Esophagus (tissue), 2 donors: ENCODE measurements at regions not wholly inside any gene's neighbourhood (a gene's known extent, or its start where the extent isn't known, plus 50 kb on each side); places are given as distances from the start of the nearest gene placed in this dataset.

ENCODE experiments used
- H3K27ac ChIP-seq, 2 donors: one replicate each; pipeline ENCODE4 v1.5.1; 2013; ENCODE audit warnings: low read depth in 2 of 2, mild to moderate bottlenecking in 2 of 2, inconsistent platforms in 1 of 2, low read length in 1 of 2, moderate library complexity in 1 of 2
- H3K27me3 ChIP-seq, 2 donors: one replicate each; pipeline ENCODE4 v1.6.1; 2013; ENCODE audit warnings: low read length in 2 of 2, control low read depth in 1 of 2, mild to moderate bottlenecking in 1 of 2; ENCODE audit not compliant: insufficient read depth in 2 of 2, control insufficient read depth in 1 of 2
- H3K36me3 ChIP-seq, 2 donors: one replicate each; pipeline ENCODE4 v1.6.1; 2013; ENCODE audit warnings: low read length in 1 of 2; ENCODE audit not compliant: control insufficient read depth in 2 of 2, insufficient read depth in 2 of 2
- H3K4me1 ChIP-seq, 2 donors: one replicate each; pipeline ENCODE4 v1.6.1; 2013; ENCODE audit warnings: low read length in 1 of 2; ENCODE audit not compliant: control insufficient read depth in 2 of 2, insufficient read depth in 2 of 2
- H3K4me3 ChIP-seq, 2 donors: one replicate each; pipeline ENCODE4 v1.5.1; 2013; ENCODE audit warnings: low read length in 2 of 2, mild to moderate bottlenecking in 2 of 2, low read depth in 1 of 2, moderate library complexity in 1 of 2
- H3K9me3 ChIP-seq, 2 donors: one replicate each; pipeline ENCODE4 v1.6.1; 2013; ENCODE audit warnings: mild to moderate bottlenecking in 2 of 2, low read depth in 1 of 2, low read length in 1 of 2, moderate library complexity in 1 of 2; ENCODE audit not compliant: control insufficient read depth in 2 of 2, insufficient read depth in 1 of 2
- WGBS, 2 donors: extraction: QIAGEN DNeasy Blood & Tissue Kit; methylation state at CpG; one replicate each; pipeline ENCODE4 v1.1.7; 2013; 5-methylcytosine and 5-hydroxymethylcytosine counted together
- donor health status: healthy with polysubstance abuse.
- donor health status: Bipolar disorder and iron deficiency.

- no peak overlapping the region for H3K4me3 ChIP-seq
- no peaks in the 10 kb centered on the region for H3K27me3 ChIP-seq
- peaks cover 0 to 2% of the 10 kb centered on the region in 2 donors for H3K4me1 ChIP-seq
- no peaks in the 10 kb centered on the region for H3K9me3 ChIP-seq
- no peak overlapping the region for H3K27ac ChIP-seq
- WGBS, 2 donors, result 73 to 80% methylated on average over 6 of the region's 6 CpGs
- no peaks in the 10 kb centered on the region for H3K36me3 ChIP-seq
These were observed 191.7 kb upstream of the HAAO start for GRCh38 chr2:42984081-42984480.

GRCh38 chr2:42980764-42981416, 188.5 kb upstream of the HAAO start:
- 86 to 90% methylated on average over 9 of the region's 9 CpGs for WGBS, 2 donors
- H3K4me1 ChIP-seq, result peaks cover 0 to 2% of the 10 kb centered on the region in 2 donors
- no peaks in the 10 kb centered on the region for H3K36me3 ChIP-seq
- no peak overlapping the region for H3K27ac ChIP-seq
- no peaks in the 10 kb centered on the region for H3K27me3 ChIP-seq
- no peaks in the 10 kb centered on the region for H3K9me3 ChIP-seq
- no peak overlapping the region for H3K4me3 ChIP-seq

- Histone ChIP-seq H3K4me3 (no peak overlapping the region), H3K9me3 (no peaks in the 10 kb centered on the region), H3K36me3 (no peaks in the 10 kb centered on the region), H3K27me3 (no peaks in the 10 kb centered on the region), H3K4me1 (peaks cover 0 to 7% of the 10 kb centered on the region in 2 donors), H3K27ac (no peak overlapping the region)
- WGBS, 2 donors, result 86 to 91% methylated on average over 16 of the region's 16 CpGs
These were observed 187.7 kb upstream of the HAAO start for GRCh38 chr2:42979870-42980763.

DNA sequence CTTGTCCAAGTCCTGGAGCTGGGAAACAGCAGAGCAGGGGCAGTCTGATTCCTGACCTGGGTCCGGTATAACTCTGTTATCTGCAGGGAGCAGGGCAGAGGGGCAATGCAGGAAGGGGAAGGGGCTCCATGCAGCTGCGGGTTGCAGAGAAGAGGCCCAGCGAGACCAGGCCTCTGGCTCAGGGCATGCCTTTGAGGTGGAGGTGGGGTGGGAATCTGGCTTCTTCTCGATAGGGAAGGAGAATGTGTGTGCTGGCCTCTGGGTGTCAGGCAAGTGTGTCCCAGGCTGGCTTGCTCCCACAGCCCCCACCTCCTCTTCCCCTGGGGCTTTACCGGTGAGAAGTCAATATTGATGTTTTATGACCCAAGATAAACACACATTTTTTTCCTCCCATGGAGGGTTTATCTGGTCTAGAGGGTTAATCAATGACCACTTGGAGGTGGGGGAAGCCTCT, 187.1 kb upstream of the HAAO start:
- 52 to 80% methylated on average over 5 of the region's 5 CpGs for WGBS, 2 donors
- no peaks in the 10 kb centered on the region for H3K27me3 ChIP-seq
- H3K4me1 ChIP-seq, result peaks cover 0 to 11% of the 10 kb centered on the region in 2 donors
- no peaks in the 10 kb centered on the region for H3K36me3 ChIP-seq
- no peaks in the 10 kb centered on the region for H3K9me3 ChIP-seq
- H3K27ac ChIP-seq, result no peak overlapping the region
- H3K4me3 ChIP-seq, result no peak overlapping the region

- WGBS, 2 donors, result 78 to 88% methylated on average over 7 of the region's 7 CpGs
- peaks cover 0 to 11% of the 10 kb centered on the region in 2 donors for H3K4me1 ChIP-seq
- no peaks in the 10 kb centered on the region for H3K36me3 ChIP-seq
- no peaks in the 10 kb centered on the region for H3K27me3 ChIP-seq
- no peaks in the 10 kb centered on the region for H3K9me3 ChIP-seq
- H3K4me3 ChIP-seq, result no peak overlapping the region
- H3K27ac ChIP-seq, result no peak overlapping the region
These were observed 186.6 kb upstream of the HAAO start for GRCh38 chr2:42978887-42979415.

GRCh38 chr2:42978175-42978886, 185.9 kb upstream of the HAAO start:
- Histone ChIP-seq H3K9me3 (no peaks in the 10 kb centered on the region), H3K27me3 (no peaks in the 10 kb centered on the region), H3K27ac (no peak overlapping the region), H3K36me3 (no peaks in the 10 kb centered on the region), H3K4me3 (no peak overlapping the region), H3K4me1 (peaks cover 0 to 11% of the 10 kb centered on the region in 2 donors)
- 93 to 96% methylated on average over 5 of the region's 5 CpGs for WGBS, 2 donors

DNA sequence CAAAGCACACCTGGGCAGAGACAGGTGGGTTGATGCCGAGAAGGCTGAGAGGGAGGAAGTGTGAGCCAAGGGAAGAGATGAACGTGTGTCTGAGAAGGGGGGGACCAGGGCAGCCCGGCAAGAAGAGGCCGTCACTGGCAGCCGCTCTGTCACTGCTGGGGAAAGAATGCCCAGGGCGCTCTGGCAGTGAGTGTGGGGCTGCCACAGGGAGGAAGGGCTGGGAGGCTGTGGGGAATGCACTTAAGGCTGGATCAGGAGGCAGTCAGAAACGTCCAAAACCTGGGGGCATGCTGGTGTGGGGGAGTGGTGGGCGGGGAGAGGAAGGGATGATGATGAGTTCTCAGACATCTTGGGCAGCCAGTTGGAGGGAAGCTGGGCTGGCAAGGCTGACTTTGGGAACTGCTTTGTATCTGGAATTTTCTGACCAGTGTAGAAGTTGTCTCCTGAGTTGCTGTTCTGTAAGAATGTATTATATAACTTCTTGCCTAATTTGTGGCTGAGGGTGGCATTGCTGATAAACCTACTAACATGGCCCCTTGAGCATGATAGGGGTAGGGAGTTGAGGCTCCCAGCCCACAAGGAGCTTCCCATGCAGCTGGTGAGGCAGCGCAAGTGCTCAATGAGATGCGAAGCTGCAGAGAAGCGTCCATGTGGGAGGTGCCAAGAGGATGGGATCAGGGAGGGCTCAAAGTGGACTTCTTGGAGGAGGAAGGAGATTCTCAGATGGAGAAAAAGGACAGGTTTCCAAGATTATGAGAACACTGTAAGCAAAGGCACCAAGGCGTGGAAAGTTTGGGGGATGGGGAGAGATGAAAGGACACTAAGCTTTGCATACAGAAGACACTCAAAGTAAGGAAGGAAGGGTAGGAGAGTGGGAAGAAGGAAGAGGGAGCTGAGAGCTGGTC, 185.1 kb upstream of the HAAO start:
- 66 to 70% methylated on average over 12 of the region's 12 CpGs for WGBS, 2 donors
- Histone ChIP-seq H3K27me3 (no peaks in the 10 kb centered on the region), H3K27ac (no peak overlapping the region), H3K4me1 (peaks cover 0 to 13% of the 10 kb centered on the region in 2 donors), H3K9me3 (no peaks in the 10 kb centered on the region), H3K36me3 (no peaks in the 10 kb centered on the region), H3K4me3 (no peak overlapping the region)

DNA sequence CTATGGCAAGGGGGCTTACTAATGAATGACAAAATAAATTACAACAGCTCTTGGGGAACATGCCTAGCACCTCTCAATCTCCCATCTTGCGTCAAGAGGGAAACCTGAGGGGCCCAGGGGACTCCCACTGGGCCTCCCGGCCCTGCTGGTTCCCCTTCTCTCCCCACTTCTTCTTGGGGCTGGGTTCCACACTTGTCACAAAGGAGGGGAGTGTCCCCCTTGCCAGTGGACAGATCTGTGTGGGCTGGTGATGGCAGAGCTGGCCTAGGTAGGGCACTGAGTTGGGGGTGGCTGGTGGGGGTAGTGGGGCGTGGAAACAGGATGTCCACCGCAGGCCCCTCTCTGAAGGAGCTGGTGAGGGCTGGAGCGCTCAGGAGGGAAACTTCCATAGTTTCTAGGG, 184.0 kb upstream of the HAAO start:
- Histone ChIP-seq H3K4me1 (peaks cover 0 to 13% of the 10 kb centered on the region in 2 donors), H3K36me3 (no peaks in the 10 kb centered on the region), H3K9me3 (no peaks in the 10 kb centered on the region), H3K27ac (no peak overlapping the region), H3K27me3 (no peaks in the 10 kb centered on the region), H3K4me3 (no peak overlapping the region)
- 84 to 95% methylated on average over 5 of the region's 5 CpGs for WGBS, 2 donors
